OCI-LY3 (cell line): ENCODE measurements at regions not wholly inside any gene's neighbourhood (a gene's known extent, or its start where the extent isn't known, plus 50 kb on each side); places are given as distances from the start of the nearest gene placed in this dataset.

ENCODE experiments used
- CTCF ChIP-seq: fragments of 200-600, 300-600 bp; sonication (generic); IDR thresholded peaks from 2 replicates; pipeline ENCODE4 v1.5.1; 2014; ENCODE audit warnings: antibody characterized with exemption, low read length, low read depth
- EZH2phosphoT487 ChIP-seq: fragments of 200-600 bp; shearing (Covaris generic); IDR thresholded peaks from 2 replicates; pipeline ENCODE4 v1.6.1; 2018; ENCODE audit warnings: antibody characterized with exemption, mixed run types, low read depth

DNA sequence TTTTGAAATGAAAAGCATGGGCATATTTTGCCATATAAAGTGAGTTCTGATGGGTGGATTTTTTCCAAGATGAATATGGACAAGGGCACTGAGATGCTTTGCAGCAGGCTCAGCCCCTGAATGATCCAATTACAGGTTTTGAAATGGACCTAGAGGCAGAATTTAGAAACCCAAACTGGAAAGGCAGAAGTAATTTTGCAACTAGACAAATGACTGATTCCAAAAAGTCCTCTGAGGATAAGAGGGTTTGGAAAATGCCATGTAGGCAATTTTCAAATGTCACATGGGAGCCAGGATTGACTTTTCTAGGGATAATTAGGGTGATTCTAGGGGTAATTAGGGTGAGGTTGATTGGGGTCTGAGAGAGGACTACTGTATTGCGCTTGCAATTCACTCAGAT is 148.9 kb upstream of the ZNF648 start:
- no peak for TF ChIP-seq CTCF
- no peak for TF ChIP-seq EZH2phosphoT487
